GM18861 (cell line): ENCODE measurements at regions not wholly inside any gene's neighbourhood (a gene's known extent, or its start where the extent isn't known, plus 50 kb on each side); places are given as distances from the start of the nearest gene placed in this dataset.

Experiments
- ATAC-seq: cut with Tn5 transposase; IDR thresholded peaks from one replicate; pipeline ENCODE4 v1.9.1; 2021; ENCODE audit not compliant: unreplicated experiment

DNA sequence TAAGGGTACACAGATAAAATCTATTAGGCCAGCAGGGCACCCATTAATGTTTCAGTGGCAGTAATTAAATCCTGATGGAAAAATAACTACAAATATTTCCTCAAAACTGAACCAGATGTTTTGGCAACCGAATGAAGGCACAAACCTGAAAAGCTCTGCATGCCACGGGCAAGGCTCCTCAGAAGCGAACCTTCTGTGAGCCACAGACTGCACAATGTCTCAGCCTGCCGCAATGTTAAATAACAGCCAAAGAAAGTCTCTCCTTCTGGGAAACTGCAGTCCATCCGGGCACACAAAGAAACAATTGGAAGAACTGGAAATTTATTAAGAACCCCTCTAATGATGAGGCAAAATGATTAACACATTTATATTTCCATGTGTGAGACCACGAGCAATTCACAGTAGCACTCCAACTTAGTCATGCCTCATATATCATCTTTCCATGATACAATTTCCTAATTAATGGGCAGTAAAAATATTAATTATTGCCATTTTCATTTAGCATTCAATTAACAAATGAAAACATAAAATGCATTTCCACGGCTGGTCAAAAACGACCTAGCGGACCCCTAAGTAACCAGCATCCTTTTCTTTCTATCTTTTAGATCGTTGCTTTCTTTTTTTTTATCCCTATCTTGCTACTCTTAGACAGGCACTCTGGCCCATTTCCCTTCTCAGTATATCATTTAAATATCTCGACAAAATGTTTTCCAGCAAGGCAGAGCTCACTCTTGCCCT, 237.5 kb downstream of the EPHA4 start:
- no peak for ATAC-seq

DNA sequence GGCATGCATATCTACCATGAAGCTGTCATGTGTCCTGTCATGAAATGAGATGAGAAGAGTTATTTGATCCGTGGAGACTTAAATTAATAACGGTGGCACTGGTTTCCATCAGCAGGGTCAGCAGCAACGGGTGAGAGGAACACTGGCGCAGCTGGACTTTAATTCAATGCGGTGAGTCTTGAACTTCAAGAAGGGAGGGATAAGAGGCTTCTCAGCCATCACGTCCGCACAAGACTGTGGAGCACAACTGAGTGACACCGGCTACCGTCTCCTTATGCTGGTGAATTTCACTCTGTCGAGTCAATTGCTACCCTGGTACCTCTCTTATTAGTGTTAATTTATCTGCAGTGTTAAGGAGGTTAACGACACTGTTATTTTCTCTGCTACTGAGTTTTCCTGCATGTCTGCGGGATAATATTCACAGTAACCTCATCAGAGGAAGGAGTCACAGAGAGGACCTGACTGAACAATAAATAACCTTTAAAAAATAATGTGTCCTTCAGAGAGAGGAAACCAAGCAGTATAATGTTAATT, 236.8 kb downstream of the EPHA4 start:
- no peak for ATAC-seq

DNA sequence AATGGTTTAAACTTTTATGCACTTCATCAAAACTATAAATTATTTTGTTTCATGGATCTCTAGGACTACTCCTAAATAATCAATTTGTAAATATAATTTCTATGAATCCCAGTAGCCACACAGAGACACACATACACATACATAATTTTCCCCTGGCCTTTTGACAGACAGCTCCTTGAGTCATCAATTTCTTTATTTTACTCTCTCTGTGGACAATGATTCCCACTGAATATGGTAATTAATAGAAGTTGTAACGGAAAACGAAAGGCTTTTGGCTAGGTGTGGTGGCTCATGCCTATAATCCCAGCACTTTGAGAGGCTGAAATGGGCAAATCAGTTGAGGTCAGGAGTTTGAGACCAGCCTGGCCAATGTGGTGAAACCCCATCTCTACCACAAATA, 235.1 kb downstream of the EPHA4 start:
- no peak for ATAC-seq

DNA sequence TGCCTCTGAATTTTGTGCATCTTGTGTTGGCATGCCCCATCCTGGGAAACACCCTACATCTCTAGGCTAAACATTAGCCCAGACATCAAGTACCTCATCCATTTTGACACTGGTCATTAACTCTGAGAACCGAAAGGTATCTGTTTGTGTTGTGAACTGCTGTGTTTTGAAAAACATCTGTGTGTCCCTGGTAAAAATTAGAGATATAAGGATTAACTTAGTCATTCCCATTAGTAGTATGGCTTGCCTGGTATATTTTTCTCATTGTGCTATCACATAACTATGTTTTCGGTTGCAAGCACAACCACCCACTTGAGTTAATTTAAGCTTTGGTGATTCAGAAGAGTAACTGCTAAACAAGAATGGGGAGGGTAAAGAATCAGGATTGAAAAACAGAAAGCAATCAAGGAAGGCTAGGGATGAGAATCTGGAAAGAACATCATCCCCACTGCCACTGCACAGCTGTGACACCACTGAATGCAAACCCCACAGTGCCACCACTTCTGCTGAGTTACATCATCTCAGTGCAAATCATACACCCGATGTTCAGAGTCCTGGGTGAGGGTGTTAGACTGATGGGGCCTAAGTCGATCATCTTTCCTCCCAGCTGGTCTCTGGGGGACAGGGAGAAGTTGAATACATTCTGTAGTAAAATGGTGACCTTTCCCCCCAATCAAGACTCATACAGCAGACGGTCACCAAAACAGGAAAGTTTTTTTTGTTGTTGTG, 234.0 kb downstream of the EPHA4 start:
- ATAC-seq = no peak

DNA sequence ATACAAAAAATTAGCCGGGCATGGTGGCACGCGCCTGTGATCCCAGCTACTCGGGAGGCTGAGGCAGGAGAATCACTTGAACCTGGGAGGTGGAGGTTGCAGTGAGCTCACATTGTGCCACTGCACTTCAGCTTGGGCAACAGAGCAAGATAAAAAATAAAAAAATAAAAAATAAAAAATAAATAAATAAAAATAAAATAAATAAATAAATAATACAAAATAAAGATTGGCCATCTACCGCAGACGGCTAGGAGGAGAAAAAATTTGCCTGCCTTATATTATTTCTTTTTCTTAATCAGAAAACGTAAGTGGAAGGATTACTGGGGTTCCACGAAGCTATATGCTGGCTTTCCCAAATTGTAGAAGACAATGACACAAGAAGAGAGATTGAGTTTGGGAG, 229.7 kb downstream of the EPHA4 start:
- ATAC-seq = no peak

DNA sequence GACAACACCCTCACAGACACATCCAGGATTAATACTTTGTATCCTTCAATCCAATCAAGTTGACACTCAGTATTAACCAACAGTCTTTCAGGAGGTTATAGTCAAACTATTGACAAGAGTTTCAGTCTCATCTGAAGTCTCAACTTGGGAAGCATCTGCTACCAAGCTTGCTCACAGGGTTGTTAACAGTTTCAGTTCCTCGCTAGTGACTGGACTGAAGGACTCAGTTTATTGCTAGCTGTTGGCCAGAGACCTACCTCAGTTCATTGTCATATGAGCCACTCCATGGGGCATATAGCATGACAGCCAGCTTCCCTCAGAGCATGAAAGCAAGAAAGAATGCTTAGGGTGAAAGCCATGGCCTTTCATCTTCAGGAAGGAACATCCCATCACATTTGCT, 228.6 kb downstream of the EPHA4 start:
- ATAC-seq = no peak

DNA sequence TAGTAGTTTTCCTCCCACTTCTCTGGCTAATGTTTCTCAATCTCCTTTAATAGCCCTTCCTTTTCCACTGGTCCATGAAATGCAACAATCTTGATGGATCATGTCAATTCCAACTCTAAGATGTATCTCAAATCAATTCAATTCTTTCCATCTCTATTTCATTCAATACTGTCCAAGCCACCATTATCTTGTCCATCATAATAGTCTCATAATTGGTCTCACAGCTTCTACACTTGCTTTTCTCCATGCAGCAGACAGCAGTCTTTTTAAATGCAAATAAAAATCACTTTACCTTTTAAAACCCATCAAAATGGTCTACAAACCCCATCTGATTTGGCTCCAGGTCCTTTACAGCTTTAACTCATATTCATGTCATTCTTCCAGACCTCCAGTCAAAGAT, 226.6 kb downstream of the EPHA4 start:
- no peak for ATAC-seq

DNA sequence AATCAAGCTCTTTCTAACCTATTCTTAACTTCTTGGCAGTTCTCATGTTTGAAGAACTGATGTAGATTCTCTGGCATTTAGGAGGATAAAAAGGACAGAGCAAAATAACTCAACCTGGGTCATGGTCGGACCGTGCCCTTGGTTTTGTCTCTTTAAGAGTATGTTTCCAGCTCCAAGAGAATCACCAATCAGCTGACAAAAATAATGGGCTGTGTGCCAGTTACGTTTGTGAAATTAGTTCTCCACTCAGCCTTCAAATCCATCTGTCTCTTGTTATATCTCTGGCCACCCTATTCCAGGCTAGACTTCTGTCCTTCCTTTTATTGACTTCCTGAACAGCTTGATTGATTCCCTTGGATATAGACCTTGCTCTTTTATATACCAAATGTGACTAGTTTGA, 225.7 kb downstream of the EPHA4 start:
- ATAC-seq = no peak

DNA sequence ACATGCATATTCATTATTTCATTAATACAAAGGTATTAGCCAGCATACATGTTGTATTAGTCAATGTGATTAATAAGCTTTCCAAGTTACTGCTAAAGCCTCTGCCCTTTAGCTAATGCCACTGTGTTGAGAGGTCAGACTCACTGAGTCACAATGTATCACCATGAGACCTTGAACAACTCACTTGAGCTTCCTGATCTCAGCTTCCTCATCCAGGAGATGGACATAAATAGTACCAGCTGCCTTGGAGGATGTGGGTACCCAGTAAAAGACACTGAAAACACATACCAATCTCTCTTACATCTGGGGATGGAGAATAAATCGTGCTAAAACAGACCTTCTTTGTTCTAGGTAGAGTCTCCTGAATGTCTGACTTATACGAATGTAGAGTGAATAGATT, 224.6 kb downstream of the EPHA4 start:
- ATAC-seq = no peak

DNA sequence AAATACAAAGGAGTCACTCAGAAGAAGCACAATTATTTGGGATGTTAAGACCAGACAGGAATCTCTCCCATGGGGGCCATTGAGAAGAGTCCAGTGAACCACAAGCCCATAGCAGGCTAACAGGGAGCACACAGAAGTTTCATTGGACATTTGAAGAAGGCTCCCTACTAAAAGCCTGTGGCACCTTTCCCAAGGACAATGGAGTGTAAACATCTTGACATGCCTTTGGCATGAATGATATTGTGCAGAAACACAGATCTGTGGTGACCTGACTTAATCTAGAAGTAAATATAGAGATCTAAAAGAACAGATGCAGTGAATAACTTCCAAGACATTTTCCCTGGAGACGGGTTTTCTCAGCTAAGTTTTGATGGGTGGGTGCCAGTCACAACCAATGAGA, 221.5 kb downstream of the EPHA4 start:
- no peak for ATAC-seq

DNA sequence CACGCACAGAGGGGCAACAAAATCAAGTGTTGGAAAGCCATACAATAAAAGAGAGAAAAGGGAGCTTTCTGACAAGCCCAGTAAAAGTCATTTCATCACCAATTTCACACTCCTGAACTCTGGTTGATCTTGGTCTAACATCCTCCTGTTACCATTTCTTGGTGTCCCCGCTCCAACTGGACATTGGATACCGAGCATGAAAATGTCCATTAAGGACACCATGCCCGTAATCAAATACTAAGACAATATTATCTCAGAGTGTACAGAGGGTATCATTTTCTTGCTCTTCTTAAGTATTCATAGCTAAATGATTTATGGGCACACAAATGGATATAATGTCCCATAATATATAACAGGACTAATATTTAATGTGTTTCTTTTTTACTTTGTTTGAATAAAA, 218.9 kb downstream of the EPHA4 start:
- ATAC-seq = no peak

DNA sequence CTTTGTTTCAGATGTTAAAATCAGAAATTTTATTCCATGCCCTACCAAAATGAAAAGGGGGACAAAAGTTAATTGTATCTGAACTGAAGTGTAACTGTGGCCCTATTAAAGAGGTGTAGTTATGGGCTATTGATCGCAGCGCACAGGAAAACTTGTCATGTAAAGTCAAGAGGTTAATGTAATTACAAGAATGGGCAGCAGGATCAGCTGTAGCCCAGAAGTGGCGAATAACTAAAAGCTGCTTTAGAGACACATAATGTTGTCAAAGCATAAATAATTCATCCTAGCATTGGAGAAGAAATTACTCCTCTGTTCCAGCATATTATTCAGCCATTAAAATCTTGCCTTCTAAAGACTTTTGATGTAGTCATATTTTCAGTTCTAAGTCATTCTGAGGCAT, 211.8 kb downstream of the EPHA4 start:
- ATAC-seq = no peak

DNA sequence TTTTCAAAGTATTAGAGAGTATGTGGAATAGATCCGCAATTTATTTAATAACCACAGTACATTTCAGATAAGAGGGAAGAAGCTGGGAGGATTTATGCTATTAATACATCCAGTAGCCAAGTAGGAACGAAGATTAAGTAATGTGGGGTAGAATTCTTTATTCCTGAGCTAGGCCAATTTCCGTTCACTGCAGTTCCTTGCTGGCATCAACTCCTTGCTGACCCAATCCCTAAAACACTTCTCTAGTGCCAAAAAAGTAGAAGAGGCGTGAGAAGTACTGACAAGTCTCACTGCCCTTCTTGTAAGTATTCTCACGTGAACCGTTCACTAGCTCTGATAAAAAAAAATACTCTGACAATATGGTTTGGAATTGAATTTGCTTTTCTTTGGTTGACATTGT, 211.4 kb downstream of the EPHA4 start:
- ATAC-seq = no peak

DNA sequence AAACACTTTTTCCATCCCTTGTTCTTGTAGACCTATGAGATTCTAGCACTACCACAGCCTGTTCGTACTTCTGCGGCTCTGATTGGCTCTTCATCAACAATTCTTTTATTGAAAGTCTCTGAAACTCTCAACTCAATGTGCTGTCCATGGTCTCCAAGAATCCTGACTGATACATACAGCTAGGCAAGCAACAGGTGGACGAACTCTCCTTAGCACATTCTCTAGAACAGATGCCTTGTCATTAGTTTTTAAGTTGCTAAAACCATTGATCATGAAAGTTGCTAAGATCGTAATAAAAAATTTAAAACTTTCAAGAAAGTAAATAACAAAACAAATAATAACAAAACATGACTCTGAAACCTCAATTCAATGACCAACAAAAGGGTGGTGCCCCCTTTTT, 210.5 kb downstream of the EPHA4 start:
- ATAC-seq = no peak

DNA sequence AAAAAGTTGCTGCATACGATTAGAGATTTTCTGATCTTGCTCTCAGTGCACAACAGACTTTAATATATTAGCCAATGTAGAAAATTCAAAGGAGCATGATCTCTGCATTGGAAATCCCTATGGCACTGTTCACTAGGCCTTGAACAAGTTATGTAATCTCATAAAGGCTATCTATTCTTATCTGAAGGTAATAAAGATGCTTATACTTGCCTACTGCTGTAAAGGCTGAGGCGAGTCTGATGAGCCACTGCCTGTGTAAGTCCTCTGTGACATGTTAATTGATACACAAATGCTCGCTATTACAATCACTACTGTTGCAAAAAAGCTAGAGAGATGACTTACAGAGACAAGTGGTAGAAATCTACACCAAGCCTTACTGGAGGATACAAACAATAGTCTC, 207.4 kb downstream of the EPHA4 start:
- ATAC-seq = no peak
